GM23248 (cell line): ENCODE measurements at regions not wholly inside any gene's neighbourhood (a gene's known extent, or its start where the extent isn't known, plus 50 kb on each side); places are given as distances from the start of the nearest gene placed in this dataset.

Experiments
- EZH2 ChIP-seq: fragments of 200-600 bp; sonication (generic); IDR thresholded peaks from 2 replicates; pipeline ENCODE4 v1.6.1; 2018; ENCODE audit warnings: antibody characterized with exemption, mild to moderate bottlenecking; ENCODE audit not compliant: insufficient read depth, poor library complexity, severe bottlenecking
- EZH2phosphoT487 ChIP-seq: fragments of 200-600 bp; sonication (generic); IDR thresholded peaks from 2 replicates; pipeline ENCODE4 v1.6.1; 2018; ENCODE audit warnings: antibody characterized with exemption, moderate library complexity, mild to moderate bottlenecking, low read depth; ENCODE audit not compliant: insufficient read depth

GRCh38 chr15:77844798-77845446, 212.2 kb upstream of the LINGO1 start:
- TF ChIP-seq EZH2 (no peak), EZH2phosphoT487 (no peak)
